Spinal cord (tissue), 9 donors: ENCODE measurements at regions not wholly inside any gene's neighbourhood (a gene's known extent, or its start where the extent isn't known, plus 50 kb on each side); places are given as distances from the start of the nearest gene placed in this dataset.

ENCODE experiments used
- DNase-seq, 6 donors: peaks; one replicate each; pipeline versions ENCODE4 v3.0.0 to v3.0.0-alpha.2; 2013 to 2015; ENCODE audit warnings: low spot score in 6 of 6, low read depth in 4 of 6
- H3K27ac ChIP-seq: one replicate; pipeline ENCODE4 v1.5.1; 2013; ENCODE audit warnings: low read depth, low read length, control low read depth
- H3K27me3 ChIP-seq: one replicate; pipeline ENCODE4 v1.6.1; 2013; ENCODE audit warnings: low read length; ENCODE audit not compliant: control insufficient read depth, insufficient read depth
- H3K36me3 ChIP-seq: one replicate; pipeline ENCODE4 v1.6.1; 2013; ENCODE audit warnings: low read length; ENCODE audit not compliant: control insufficient read depth, insufficient read depth
- H3K4me1 ChIP-seq: one replicate; pipeline ENCODE4 v1.6.1; 2013; ENCODE audit warnings: low read length; ENCODE audit not compliant: control insufficient read depth, insufficient read depth
- H3K4me3 ChIP-seq: one replicate; pipeline ENCODE4 v1.5.1; 2013; ENCODE audit warnings: low read depth, low read length, control low read depth
- H3K9me3 ChIP-seq: one replicate; pipeline ENCODE4 v1.6.1; 2013; ENCODE audit warnings: low read length; ENCODE audit not compliant: control insufficient read depth, insufficient read depth
- WGBS: methylation state at CpG from one replicate; pipeline ENCODE4 v1.1.5; 2013; ENCODE audit warnings: missing lambda C conversion rate; ENCODE audit not compliant: insufficient coverage; 5-methylcytosine and 5-hydroxymethylcytosine counted together
- donor health status: healthy.

GRCh38 chr5:20157089-20157488, 169.1 kb upstream of the CDH18 start:
- WGBS, result no CpG with 5 or more reads among the region's 2 CpGs
- no peaks in the 10 kb centered on the region for H3K4me1 ChIP-seq
- no peak for DNase-seq
- no peaks in the 10 kb centered on the region for H3K36me3 ChIP-seq
- no peak overlapping the region for H3K27ac ChIP-seq
- H3K9me3 ChIP-seq, result peaks cover 3% of the 10 kb centered on the region
- H3K4me3 ChIP-seq, result no peak overlapping the region
- H3K27me3 ChIP-seq, result no peaks in the 10 kb centered on the region

- H3K9me3 ChIP-seq, result no peaks in the 10 kb centered on the region
These were observed 157.2 kb upstream of the CDH18 start for GRCh38 chr5:20145240-20145639.

GRCh38 chr5:20129501-20129900, 141.5 kb upstream of the CDH18 start:
- WGBS, result no CpG with 5 or more reads among the region's 3 CpGs
- no peaks in the 10 kb centered on the region for H3K9me3 ChIP-seq
- H3K4me1 ChIP-seq, result no peaks in the 10 kb centered on the region
- no peak overlapping the region for H3K4me3 ChIP-seq
- no peak for DNase-seq
- H3K27ac ChIP-seq, result no peak overlapping the region
- H3K36me3 ChIP-seq, result no peaks in the 10 kb centered on the region
- H3K27me3 ChIP-seq, result no peaks in the 10 kb centered on the region

More at GRCh38 chr5:20145240-20145639, 157.2 kb upstream of the CDH18 start:
- H3K4me3 ChIP-seq, result no peak overlapping the region
- no peak overlapping the region for H3K27ac ChIP-seq
- no CpG with 5 or more reads among the region's 1 CpG for WGBS
- no peaks in the 10 kb centered on the region for H3K27me3 ChIP-seq
- DNase-seq, result no peak
- H3K36me3 ChIP-seq, result no peaks in the 10 kb centered on the region
- H3K4me1 ChIP-seq, result no peaks in the 10 kb centered on the region

- WGBS, result 100% methylated on average over 1 of the region's 1 CpG
- Histone ChIP-seq H3K4me3 (no peak overlapping the region), H3K4me1 (no peaks in the 10 kb centered on the region), H3K36me3 (no peaks in the 10 kb centered on the region), H3K27ac (no peak overlapping the region), H3K9me3 (no peaks in the 10 kb centered on the region), H3K27me3 (no peaks in the 10 kb centered on the region)
- DNase-seq, result no peak
These were observed 140.3 kb upstream of the CDH18 start for GRCh38 chr5:20128343-20128742.

- peak in 1 of 6 donors; percentile 51 for DNase-seq
- no peak overlapping the region for H3K27ac ChIP-seq
- no peaks in the 10 kb centered on the region for H3K9me3 ChIP-seq
- H3K4me1 ChIP-seq, result no peaks in the 10 kb centered on the region
- no peak overlapping the region for H3K4me3 ChIP-seq
- no peaks in the 10 kb centered on the region for H3K27me3 ChIP-seq
- no CpG with 5 or more reads among the region's 1 CpG for WGBS
- H3K36me3 ChIP-seq, result no peaks in the 10 kb centered on the region
These were observed 126.5 kb upstream of the CDH18 start for GRCh38 chr5:20114526-20114925.

GRCh38 chr5:20113931-20114330, 125.9 kb upstream of the CDH18 start:
- no peaks in the 10 kb centered on the region for H3K9me3 ChIP-seq
- H3K27me3 ChIP-seq, result no peaks in the 10 kb centered on the region
- H3K27ac ChIP-seq, result no peak overlapping the region
- no peak for DNase-seq
- H3K4me3 ChIP-seq, result no peak overlapping the region
- WGBS, result no CpG with 5 or more reads among the region's 4 CpGs
- H3K36me3 ChIP-seq, result no peaks in the 10 kb centered on the region
- H3K4me1 ChIP-seq, result no peaks in the 10 kb centered on the region

GRCh38 chr5:20113031-20113715, 125.2 kb upstream of the CDH18 start:
- Histone ChIP-seq H3K27ac (no peak overlapping the region), H3K27me3 (no peaks in the 10 kb centered on the region), H3K4me3 (no peak overlapping the region), H3K9me3 (no peaks in the 10 kb centered on the region), H3K36me3 (no peaks in the 10 kb centered on the region), H3K4me1 (no peaks in the 10 kb centered on the region)
- peak in 1 of 6 donors; percentile 77 for DNase-seq
- WGBS, result no CpG with 5 or more reads among the region's 2 CpGs

GRCh38 chr5:20109326-20109725, 121.3 kb upstream of the CDH18 start:
- Histone ChIP-seq H3K9me3 (no peaks in the 10 kb centered on the region), H3K36me3 (no peaks in the 10 kb centered on the region), H3K27ac (no peak overlapping the region), H3K4me3 (no peak overlapping the region), H3K27me3 (no peaks in the 10 kb centered on the region), H3K4me1 (no peaks in the 10 kb centered on the region)
- DNase-seq, result no peak
- WGBS, result 81% methylated on average over 5 of the region's 5 CpGs

- H3K27ac ChIP-seq, result no peak overlapping the region
These were observed 117.9 kb upstream of the CDH18 start for GRCh38 chr5:20105915-20106314.

GRCh38 chr5:20102293-20102692, 114.3 kb upstream of the CDH18 start:
- Histone ChIP-seq H3K27me3 (no peaks in the 10 kb centered on the region), H3K36me3 (no peaks in the 10 kb centered on the region), H3K27ac (no peak overlapping the region), H3K9me3 (no peaks in the 10 kb centered on the region), H3K4me1 (no peaks in the 10 kb centered on the region), H3K4me3 (no peak overlapping the region)
- DNase-seq, result peak in 1 of 6 donors; percentile 55
- 61% methylated on average over 4 of the region's 7 CpGs for WGBS

More at GRCh38 chr5:20105915-20106314, 117.9 kb upstream of the CDH18 start:
- WGBS, result 67% methylated on average over 3 of the region's 5 CpGs
- H3K27me3 ChIP-seq, result no peaks in the 10 kb centered on the region
- H3K9me3 ChIP-seq, result no peaks in the 10 kb centered on the region
- H3K4me3 ChIP-seq, result no peak overlapping the region
- H3K4me1 ChIP-seq, result no peaks in the 10 kb centered on the region
- no peak for DNase-seq
- H3K36me3 ChIP-seq, result no peaks in the 10 kb centered on the region
